Neuronal stem cell (in vitro differentiated cells): ENCODE measurements at regions not wholly inside any gene's neighbourhood (a gene's known extent, or its start where the extent isn't known, plus 50 kb on each side); places are given as distances from the start of the nearest gene placed in this dataset.

Source experiments
- DNase-seq: peaks from one replicate; pipeline ENCODE4 v3.0.0-alpha.2; 2013; ENCODE audit warnings: low spot score
- H2AFZ ChIP-seq: one replicate; pipeline ENCODE4 v1.6.1; 2013; ENCODE audit warnings: mild to moderate bottlenecking, low read length, inconsistent platforms
- H2AK5ac ChIP-seq: 2 replicates; pipeline ENCODE4 v1.6.1; 2013; ENCODE audit warnings: low read depth, mild to moderate bottlenecking, inconsistent platforms, low read length, moderate library complexity, mixed read lengths
- H2BK120ac ChIP-seq: 2 replicates; pipeline ENCODE4 v1.6.1; 2013; ENCODE audit warnings: low read depth, mild to moderate bottlenecking, inconsistent platforms, low read length, moderate library complexity, mixed read lengths
- H2BK12ac ChIP-seq: one replicate; pipeline ENCODE4 v1.6.1; 2013; ENCODE audit warnings: low read length, inconsistent platforms
- H2BK15ac ChIP-seq: 2 replicates; pipeline ENCODE4 v1.6.1; 2013; ENCODE audit warnings: mild to moderate bottlenecking, low read length, inconsistent platforms, mixed read lengths
- H2BK5ac ChIP-seq: one replicate; pipeline ENCODE4 v1.6.1; 2013; ENCODE audit warnings: inconsistent platforms, mild to moderate bottlenecking, low read length, moderate library complexity
- H3K14ac ChIP-seq: one replicate; pipeline ENCODE4 v1.6.1; 2013; ENCODE audit warnings: low read length, inconsistent platforms
- H3K18ac ChIP-seq: 2 replicates; pipeline ENCODE4 v1.6.1; 2013; ENCODE audit warnings: low read length, inconsistent platforms
- H3K23ac ChIP-seq: 2 replicates; pipeline ENCODE4 v1.6.1; 2013; ENCODE audit warnings: low read depth, mild to moderate bottlenecking, mixed read lengths, low read length, inconsistent platforms; ENCODE audit not compliant: poor library complexity
- H3K27ac ChIP-seq: replicated peaks from 3 replicates; pipeline ENCODE4 v1.5.1; 2013; ENCODE audit warnings: low read length, inconsistent platforms
- H3K27me3 ChIP-seq, 3 experiments: 2 replicates each; pipeline ENCODE4 v1.6.1; 2013; ENCODE audit warnings: low read length in 3 of 3, mild to moderate bottlenecking in 2 of 3, inconsistent platforms in 1 of 3, low read depth in 1 of 3, mixed read lengths in 1 of 3, moderate library complexity in 1 of 3; ENCODE audit not compliant: control insufficient read depth in 3 of 3, insufficient read depth in 3 of 3
- H3K36me3 ChIP-seq, 2 donors: replicated peaks in 1 of 2; 2 replicates each; pipeline ENCODE4 v1.6.1; 2013; ENCODE audit warnings: low read length in 2 of 2; ENCODE audit not compliant: control insufficient read depth in 2 of 2, insufficient read depth in 2 of 2
- H3K4ac ChIP-seq: 2 replicates; pipeline ENCODE4 v1.6.1; 2013; ENCODE audit warnings: inconsistent platforms, mild to moderate bottlenecking, low read length, moderate library complexity
- H3K4me1 ChIP-seq, 2 donors: 1 replicate in 1 of 2; 2 replicates in 1 of 2; pipeline ENCODE4 v1.6.1; 2013; ENCODE audit warnings: low read length in 2 of 2, low read depth in 1 of 2; ENCODE audit not compliant: control insufficient read depth in 2 of 2, insufficient read depth in 1 of 2
- H3K4me2 ChIP-seq: one replicate; pipeline ENCODE4 v1.6.1; 2013; ENCODE audit warnings: mild to moderate bottlenecking, low read length, inconsistent platforms; ENCODE audit not compliant: insufficient read depth, poor library complexity, severe bottlenecking
- H3K4me3 ChIP-seq, 2 donors: 2 replicates each; pipeline ENCODE4 v1.5.1; 2013; ENCODE audit warnings: low read length in 2 of 2, mild to moderate bottlenecking in 2 of 2, inconsistent platforms in 1 of 2, moderate library complexity in 1 of 2
- H3K79me1 ChIP-seq: one replicate; pipeline ENCODE4 v1.6.1; 2013; ENCODE audit warnings: low read depth, mild to moderate bottlenecking, inconsistent platforms, low read length, moderate library complexity
- H3K9ac ChIP-seq: one replicate; pipeline ENCODE4 v1.6.1; 2013; ENCODE audit warnings: mild to moderate bottlenecking, low read depth, low read length, inconsistent platforms; ENCODE audit not compliant: poor library complexity
- H3K9me3 ChIP-seq, 2 donors: replicated peaks in 1 of 2; 2 replicates each; pipeline versions ENCODE3 to v1.6.1; 2013; ENCODE audit warnings: low read length in 2 of 2, mild to moderate bottlenecking in 2 of 2, inconsistent platforms in 1 of 2, low read depth in 1 of 2, mixed read lengths in 1 of 2, moderate library complexity in 1 of 2; ENCODE audit not compliant: control insufficient read depth in 2 of 2, insufficient read depth in 1 of 2
- H4K8ac ChIP-seq: one replicate; pipeline ENCODE4 v1.6.1; 2013; ENCODE audit warnings: low read depth, mild to moderate bottlenecking, inconsistent platforms, low read length, moderate library complexity
- H4K91ac ChIP-seq: one replicate; pipeline ENCODE4 v1.6.1; 2013; ENCODE audit warnings: low read length, low read depth, mild to moderate bottlenecking, inconsistent platforms; ENCODE audit not compliant: poor library complexity
- WGBS, 2 donors: extraction: QIAGEN DNeasy Blood & Tissue Kit; methylation state at CpG; one replicate each; pipeline ENCODE4 v1.1.7; 2013; ENCODE audit warnings: missing lambda C conversion rate in 2 of 2, mixed read lengths in 1 of 2; ENCODE audit not compliant: insufficient read length in 2 of 2, insufficient replicate concordance in 1 of 2; ENCODE audit errors: extremely low coverage in 2 of 2; 5-methylcytosine and 5-hydroxymethylcytosine counted together

- DNase-seq, result no peak
- no peak overlapping the region for H2BK12ac ChIP-seq
- H3K9me3 ChIP-seq, result no peaks in the 10 kb centered on the region
- H2AFZ ChIP-seq, result no peak overlapping the region
- no peak overlapping the region for H3K23ac ChIP-seq
- H3K4me2 ChIP-seq, result no peak overlapping the region
- no peak overlapping the region for H3K14ac ChIP-seq
- WGBS, 2 donors, result no CpG with 5 or more reads among the region's 6 CpGs
- H3K4ac ChIP-seq, result no peak overlapping the region
- H3K27ac ChIP-seq, result no peak overlapping the region
- H4K91ac ChIP-seq, result no peak overlapping the region
- no peak overlapping the region for H3K4me3 ChIP-seq
- no peaks in the 10 kb centered on the region for H3K36me3 ChIP-seq
- peaks cover 0 to 1% of the 10 kb centered on the region in 2 donors for H3K4me1 ChIP-seq
- H2BK5ac ChIP-seq, result no peak overlapping the region
- H2BK120ac ChIP-seq, result no peak overlapping the region
- no peak overlapping the region for H2BK15ac ChIP-seq
- no peak overlapping the region for H2AK5ac ChIP-seq
- no peak overlapping the region for H3K18ac ChIP-seq
- no peaks in the 10 kb centered on the region for H3K27me3 ChIP-seq
- H3K9ac ChIP-seq, result no peak overlapping the region
- H4K8ac ChIP-seq, result no peak overlapping the region
- H3K79me1 ChIP-seq, result no peaks in the 10 kb centered on the region
Observed at GRCh38 chr6:91691449-91691848, 1104.6 kb upstream of the MAP3K7 start.

- Histone ChIP-seq H2AK5ac (no peak overlapping the region), H3K79me1 (no peaks in the 10 kb centered on the region), H4K8ac (no peak overlapping the region), H3K14ac (no peak overlapping the region), H3K4me2 (no peak overlapping the region), H3K27me3 (no peaks in the 10 kb centered on the region), H3K4ac (no peak overlapping the region), H3K18ac (no peak overlapping the region), H3K36me3 (no peaks in the 10 kb centered on the region), H2BK15ac (no peak overlapping the region), H2AFZ (no peak overlapping the region), H2BK12ac (no peak overlapping the region), H3K4me1 (peaks cover 0 to 11% of the 10 kb centered on the region in 2 donors), H3K9ac (no peak overlapping the region), H4K91ac (no peak overlapping the region), H2BK120ac (no peak overlapping the region), H3K27ac (no peak overlapping the region), H3K4me3 (no peak overlapping the region), H2BK5ac (no peak overlapping the region), H3K9me3 (no peaks in the 10 kb centered on the region), H3K23ac (no peak overlapping the region)
- WGBS, 2 donors, result no CpG with 5 or more reads among the region's 4 CpGs
- no peak for DNase-seq
Observed at GRCh38 chr6:91683240-91683639, 1096.4 kb upstream of the MAP3K7 start.

- Histone ChIP-seq H3K27ac (no peak overlapping the region), H2AFZ (peak overlapping the region; percentile 23), H4K91ac (no peak overlapping the region), H2AK5ac (no peak overlapping the region), H2BK12ac (no peak overlapping the region), H3K14ac (no peak overlapping the region), H3K23ac (no peak overlapping the region), H3K18ac (no peak overlapping the region), H3K79me1 (no peaks in the 10 kb centered on the region), H4K8ac (no peak overlapping the region), H3K4me2 (no peak overlapping the region), H2BK15ac (no peak overlapping the region), H3K27me3 (no peaks in the 10 kb centered on the region), H2BK120ac (no peak overlapping the region), H3K4me1 (peaks cover 0 to 28% of the 10 kb centered on the region in 2 donors), H3K36me3 (no peaks in the 10 kb centered on the region), H2BK5ac (no peak overlapping the region), H3K4ac (no peak overlapping the region), H3K9me3 (no peaks in the 10 kb centered on the region), H3K4me3 (no peak overlapping the region), H3K9ac (no peak overlapping the region)
- DNase-seq, result no peak
- no CpG with 5 or more reads among the region's 7 CpGs for WGBS, 2 donors
Observed at GRCh38 chr6:91681296-91681695, 1094.4 kb upstream of the MAP3K7 start.

- peaks cover 0 to 28% of the 10 kb centered on the region in 2 donors for H3K4me1 ChIP-seq
- H3K23ac ChIP-seq, result no peak overlapping the region
- no peak overlapping the region for H3K4me2 ChIP-seq
- H2BK5ac ChIP-seq, result no peak overlapping the region
- no peaks in the 10 kb centered on the region for H3K9me3 ChIP-seq
- no peaks in the 10 kb centered on the region for H3K79me1 ChIP-seq
- no peak overlapping the region for H3K4ac ChIP-seq
- no peak overlapping the region for H2BK12ac ChIP-seq
- no peak overlapping the region for H2BK15ac ChIP-seq
- no peak overlapping the region for H4K8ac ChIP-seq
- no peak overlapping the region for H2BK120ac ChIP-seq
- H3K27ac ChIP-seq, result no peak overlapping the region
- H3K14ac ChIP-seq, result no peak overlapping the region
- no peak overlapping the region for H4K91ac ChIP-seq
- no peak for DNase-seq
- H3K18ac ChIP-seq, result no peak overlapping the region
- no CpG with 5 or more reads among the region's 5 CpGs for WGBS, 2 donors
- no peak overlapping the region for H2AK5ac ChIP-seq
- H3K27me3 ChIP-seq, result no peaks in the 10 kb centered on the region
- no peak overlapping the region for H3K4me3 ChIP-seq
- peak overlapping the region; percentile 8 for H2AFZ ChIP-seq
- H3K9ac ChIP-seq, result no peak overlapping the region
- no peaks in the 10 kb centered on the region for H3K36me3 ChIP-seq
Observed at GRCh38 chr6:91678679-91679446, 1092.0 kb upstream of the MAP3K7 start.
